SK-N-SH treated with all-trans-retinoic acid at 6 μM for 48 hours (cell line): ENCODE measurements at regions not wholly inside any gene's neighbourhood (a gene's known extent, or its start where the extent isn't known, plus 50 kb on each side); places are given as distances from the start of the nearest gene placed in this dataset.

Experiments
- BACH2 ChIP-seq: fragments of 250-450 bp; sonication (Bioruptor Pico); IDR thresholded peaks from 2 replicates; pipeline ENCODE4 v1.9.0; 2021; ENCODE audit warnings: mild to moderate bottlenecking, borderline replicate concordance
- OSR1 ChIP-seq: fragments of 250-450 bp; sonication (Bioruptor Pico); IDR thresholded peaks from 2 replicates; pipeline ENCODE4 v1.8.0; 2022; ENCODE audit warnings: moderate library complexity, mild to moderate bottlenecking, inconsistent platforms
- PPARA ChIP-seq: fragments of 250-450 bp; sonication (Bioruptor Pico); IDR thresholded peaks from 2 replicates; pipeline ENCODE4 v1.5.0; 2020; ENCODE audit warnings: mild to moderate bottlenecking, borderline replicate concordance
- RARB ChIP-seq: fragments of 250-450 bp; sonication (Bioruptor Pico); IDR thresholded peaks from 2 replicates; pipeline ENCODE4 v1.8.0; 2021; ENCODE audit warnings: mild to moderate bottlenecking, moderate library complexity
- TCF4 ChIP-seq: fragments of 250-450 bp; sonication (Bioruptor Pico); IDR thresholded peaks from 2 replicates; pipeline ENCODE4 v1.8.0; 2021; ENCODE audit warnings: mild to moderate bottlenecking, moderate library complexity, borderline replicate concordance
- TOX ChIP-seq: fragments of 250-450 bp; sonication (Bioruptor Pico); IDR thresholded peaks from 2 replicates; pipeline ENCODE4 v1.8.0; 2021; ENCODE audit warnings: mild to moderate bottlenecking, moderate library complexity, borderline replicate concordance
- ZC3H10 ChIP-seq: fragments of 250-450 bp; sonication (Bioruptor Pico); IDR thresholded peaks from 2 replicates; pipeline ENCODE4 v1.5.1; 2021; ENCODE audit warnings: mild to moderate bottlenecking, moderate library complexity
- ZFP3 ChIP-seq: fragments of 250-450 bp; sonication (Bioruptor Pico); IDR thresholded peaks from 2 replicates; pipeline ENCODE4 v1.5.0; 2020; ENCODE audit warnings: mild to moderate bottlenecking, moderate library complexity
- ZNF8 ChIP-seq: fragments of 450-650 bp; formaldehyde crosslinking; IDR thresholded peaks from 2 replicates; pipeline ENCODE4 v1.5.0; 2020; ENCODE audit warnings: mild to moderate bottlenecking, moderate library complexity
- TF ChIP-seq, protein P1 (sequence below): fragments of 250-450 bp; sonication (Bioruptor Pico); IDR thresholded peaks from 2 replicates; pipeline ENCODE4 v1.8.0; 2020; ENCODE audit warnings: mild to moderate bottlenecking, moderate library complexity, borderline replicate concordance
- TF ChIP-seq, protein P2 (sequence below): fragments of 250-450 bp; sonication (Bioruptor Pico); IDR thresholded peaks from 2 replicates; pipeline ENCODE4 v1.5.0; 2020; ENCODE audit warnings: mild to moderate bottlenecking, moderate library complexity

DNA sequence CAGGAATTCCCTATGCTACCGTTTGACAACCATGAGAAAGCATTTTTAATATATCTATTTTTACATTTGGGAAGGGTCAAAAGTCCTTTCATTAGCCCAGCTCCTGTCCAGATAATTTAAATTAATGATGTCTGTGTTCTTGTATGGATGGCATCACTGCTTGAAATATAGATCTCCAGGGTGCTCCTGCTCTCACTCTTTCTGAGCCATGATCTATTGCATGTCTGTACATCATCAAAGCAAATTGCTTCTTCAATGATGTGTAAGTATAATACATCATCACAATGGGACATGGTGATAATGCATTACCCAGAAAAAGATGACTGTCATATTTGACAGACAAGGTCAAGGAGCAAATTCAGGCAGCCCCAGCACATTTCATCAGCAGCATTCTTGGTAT, 223.6 kb upstream of the CNTN6 start:
- TF ChIP-seq RARB (no peak), OSR1 (CRISPR knock-in tag) (no peak), ZNF8 (no peak), BACH2 (CRISPR knock-in tag) (no peak), TOX (CRISPR knock-in tag) (no peak), TCF4 (no peak), PPARA (CRISPR knock-in tag) (no peak), ZFP3 (CRISPR knock-in tag) (no peak), ZC3H10 (CRISPR knock-in tag) (no peak)
- TF ChIP-seq, protein P1, sequence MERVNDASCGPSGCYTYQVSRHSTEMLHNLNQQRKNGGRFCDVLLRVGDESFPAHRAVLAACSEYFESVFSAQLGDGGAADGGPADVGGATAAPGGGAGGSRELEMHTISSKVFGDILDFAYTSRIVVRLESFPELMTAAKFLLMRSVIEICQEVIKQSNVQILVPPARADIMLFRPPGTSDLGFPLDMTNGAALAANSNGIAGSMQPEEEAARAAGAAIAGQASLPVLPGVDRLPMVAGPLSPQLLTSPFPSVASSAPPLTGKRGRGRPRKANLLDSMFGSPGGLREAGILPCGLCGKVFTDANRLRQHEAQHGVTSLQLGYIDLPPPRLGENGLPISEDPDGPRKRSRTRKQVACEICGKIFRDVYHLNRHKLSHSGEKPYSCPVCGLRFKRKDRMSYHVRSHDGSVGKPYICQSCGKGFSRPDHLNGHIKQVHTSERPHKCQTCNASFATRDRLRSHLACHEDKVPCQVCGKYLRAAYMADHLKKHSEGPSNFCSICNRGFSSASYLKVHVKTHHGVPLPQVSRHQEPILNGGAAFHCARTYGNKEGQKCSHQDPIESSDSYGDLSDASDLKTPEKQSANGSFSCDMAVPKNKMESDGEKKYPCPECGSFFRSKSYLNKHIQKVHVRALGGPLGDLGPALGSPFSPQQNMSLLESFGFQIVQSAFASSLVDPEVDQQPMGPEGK (CRISPR knock-in tag): no peak
- TF ChIP-seq, protein P2, sequence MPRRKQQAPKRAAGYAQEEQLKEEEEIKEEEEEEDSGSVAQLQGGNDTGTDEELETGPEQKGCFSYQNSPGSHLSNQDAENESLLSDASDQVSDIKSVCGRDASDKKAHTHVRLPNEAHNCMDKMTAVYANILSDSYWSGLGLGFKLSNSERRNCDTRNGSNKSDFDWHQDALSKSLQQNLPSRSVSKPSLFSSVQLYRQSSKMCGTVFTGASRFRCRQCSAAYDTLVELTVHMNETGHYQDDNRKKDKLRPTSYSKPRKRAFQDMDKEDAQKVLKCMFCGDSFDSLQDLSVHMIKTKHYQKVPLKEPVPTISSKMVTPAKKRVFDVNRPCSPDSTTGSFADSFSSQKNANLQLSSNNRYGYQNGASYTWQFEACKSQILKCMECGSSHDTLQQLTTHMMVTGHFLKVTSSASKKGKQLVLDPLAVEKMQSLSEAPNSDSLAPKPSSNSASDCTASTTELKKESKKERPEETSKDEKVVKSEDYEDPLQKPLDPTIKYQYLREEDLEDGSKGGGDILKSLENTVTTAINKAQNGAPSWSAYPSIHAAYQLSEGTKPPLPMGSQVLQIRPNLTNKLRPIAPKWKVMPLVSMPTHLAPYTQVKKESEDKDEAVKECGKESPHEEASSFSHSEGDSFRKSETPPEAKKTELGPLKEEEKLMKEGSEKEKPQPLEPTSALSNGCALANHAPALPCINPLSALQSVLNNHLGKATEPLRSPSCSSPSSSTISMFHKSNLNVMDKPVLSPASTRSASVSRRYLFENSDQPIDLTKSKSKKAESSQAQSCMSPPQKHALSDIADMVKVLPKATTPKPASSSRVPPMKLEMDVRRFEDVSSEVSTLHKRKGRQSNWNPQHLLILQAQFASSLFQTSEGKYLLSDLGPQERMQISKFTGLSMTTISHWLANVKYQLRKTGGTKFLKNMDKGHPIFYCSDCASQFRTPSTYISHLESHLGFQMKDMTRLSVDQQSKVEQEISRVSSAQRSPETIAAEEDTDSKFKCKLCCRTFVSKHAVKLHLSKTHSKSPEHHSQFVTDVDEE (CRISPR knock-in tag): no peak
